MM.1S (cell line): ENCODE measurements at regions not wholly inside any gene's neighbourhood (a gene's known extent, or its start where the extent isn't known, plus 50 kb on each side); places are given as distances from the start of the nearest gene placed in this dataset.

Source experiments
- EZH2phosphoT487 ChIP-seq: fragments of 300-600 bp; sonication (generic); IDR thresholded peaks from 2 replicates; pipeline ENCODE4 v1.6.1; 2018; ENCODE audit warnings: antibody characterized with exemption, low read length
- TF ChIP-seq, protein P1 (sequence below): fragments of 300-600 bp; sonication (generic); IDR thresholded peaks from 2 replicates; pipeline ENCODE4 v1.5.1; 2016; ENCODE audit warnings: antibody characterized with exemption, low read length, mixed read lengths

DNA sequence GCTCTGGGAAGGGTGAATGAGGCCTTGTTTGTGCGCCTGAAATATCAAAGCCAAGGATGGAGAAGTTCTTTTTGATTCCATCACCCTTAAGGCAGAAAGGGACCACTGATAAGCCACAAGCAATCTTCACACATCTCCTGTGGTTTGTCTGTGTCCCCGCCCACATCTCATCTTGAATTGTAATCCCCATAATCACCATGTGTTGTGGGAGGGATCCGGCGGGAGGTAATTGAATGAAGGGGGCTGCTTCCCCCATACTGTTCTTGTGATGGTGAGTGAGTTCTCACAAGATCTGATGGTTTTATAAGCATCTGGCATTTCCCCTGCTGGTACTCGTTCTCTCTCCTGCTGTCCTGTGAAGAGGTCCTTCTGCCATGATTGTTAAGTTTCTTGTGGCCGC is 329.6 kb upstream of the RGMA start:
- TF ChIP-seq, protein P1, sequence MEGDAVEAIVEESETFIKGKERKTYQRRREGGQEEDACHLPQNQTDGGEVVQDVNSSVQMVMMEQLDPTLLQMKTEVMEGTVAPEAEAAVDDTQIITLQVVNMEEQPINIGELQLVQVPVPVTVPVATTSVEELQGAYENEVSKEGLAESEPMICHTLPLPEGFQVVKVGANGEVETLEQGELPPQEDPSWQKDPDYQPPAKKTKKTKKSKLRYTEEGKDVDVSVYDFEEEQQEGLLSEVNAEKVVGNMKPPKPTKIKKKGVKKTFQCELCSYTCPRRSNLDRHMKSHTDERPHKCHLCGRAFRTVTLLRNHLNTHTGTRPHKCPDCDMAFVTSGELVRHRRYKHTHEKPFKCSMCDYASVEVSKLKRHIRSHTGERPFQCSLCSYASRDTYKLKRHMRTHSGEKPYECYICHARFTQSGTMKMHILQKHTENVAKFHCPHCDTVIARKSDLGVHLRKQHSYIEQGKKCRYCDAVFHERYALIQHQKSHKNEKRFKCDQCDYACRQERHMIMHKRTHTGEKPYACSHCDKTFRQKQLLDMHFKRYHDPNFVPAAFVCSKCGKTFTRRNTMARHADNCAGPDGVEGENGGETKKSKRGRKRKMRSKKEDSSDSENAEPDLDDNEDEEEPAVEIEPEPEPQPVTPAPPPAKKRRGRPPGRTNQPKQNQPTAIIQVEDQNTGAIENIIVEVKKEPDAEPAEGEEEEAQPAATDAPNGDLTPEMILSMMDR, result no peak
- no peak for TF ChIP-seq EZH2phosphoT487
